NCI-H146 treated with DMSO at 0.1 percent for 48 hours (cell line): ENCODE measurements at regions not wholly inside any gene's neighbourhood (a gene's known extent, or its start where the extent isn't known, plus 50 kb on each side); places are given as distances from the start of the nearest gene placed in this dataset.

ENCODE experiments used
- DNase-seq: peaks from one replicate; lab custom pipeline; 2025; ENCODE audit not compliant: unreplicated experiment; lab: John Stamatoyannopoulos, UW

GRCh38 chr16:6453742-6454141, 878.9 kb upstream of the RBFOX1 start:
- DNase-seq, result no peak

GRCh38 chr16:6447021-6447790, 885.4 kb upstream of the RBFOX1 start:
- DNase-seq, result no peak

GRCh38 chr16:6446370-6446769, 886.3 kb upstream of the RBFOX1 start:
- DNase-seq, result no peak

- no peak for DNase-seq
Measured at GRCh38 chr16:6439129-6439528, 893.5 kb upstream of the RBFOX1 start.

- DNase-seq, result peak; percentile 73
Measured at GRCh38 chr16:6428861-6429260, 903.8 kb upstream of the RBFOX1 start.

- DNase-seq, result no peak
Measured at GRCh38 chr16:6427621-6428020, 905.0 kb upstream of the RBFOX1 start.

GRCh38 chr16:6407596-6407995, 925.0 kb upstream of the RBFOX1 start:
- DNase-seq, result no peak

- DNase-seq, result no peak
Measured at GRCh38 chr16:6406028-6406427, 926.6 kb upstream of the RBFOX1 start.

GRCh38 chr16:6382924-6383459, 949.7 kb upstream of the RBFOX1 start:
- DNase-seq, result no peak

- no peak for DNase-seq
Measured at GRCh38 chr16:6381896-6382295, 950.7 kb upstream of the RBFOX1 start.

- no peak for DNase-seq
Measured at GRCh38 chr16:6377956-6378355, 954.7 kb upstream of the RBFOX1 start.

GRCh38 chr16:6375465-6376075, 957.1 kb upstream of the RBFOX1 start:
- DNase-seq, result no peak

- DNase-seq, result no peak
Measured at GRCh38 chr16:6374821-6375220, 957.8 kb upstream of the RBFOX1 start.

GRCh38 chr16:6364846-6365245, 967.8 kb upstream of the RBFOX1 start:
- DNase-seq, result no peak

- no peak for DNase-seq
Measured at GRCh38 chr16:6363896-6364607, 968.6 kb upstream of the RBFOX1 start.

- DNase-seq, result no peak
Measured at GRCh38 chr16:6363396-6363795, 969.2 kb upstream of the RBFOX1 start.

- no peak for DNase-seq
Measured at GRCh38 chr16:6362321-6362720, 970.3 kb upstream of the RBFOX1 start.

GRCh38 chr16:6360641-6361040, 972.0 kb upstream of the RBFOX1 start:
- no peak for DNase-seq

- DNase-seq, result no peak
Measured at GRCh38 chr16:6356911-6357310, 975.7 kb upstream of the RBFOX1 start.

- no peak for DNase-seq
Measured at GRCh38 chr16:6349725-6350124, 982.9 kb upstream of the RBFOX1 start.

- no peak for DNase-seq
Measured at GRCh38 chr16:6345090-6345489, 987.6 kb upstream of the RBFOX1 start.

- no peak for DNase-seq
Measured at GRCh38 chr16:6343157-6343556, 989.5 kb upstream of the RBFOX1 start.
